ENCODE measurements at regions not wholly inside any gene's neighbourhood (a gene's known extent, or its start where the extent isn't known, plus 50 kb on each side); places are given as distances from the start of the nearest gene placed in this dataset.

DNA sequence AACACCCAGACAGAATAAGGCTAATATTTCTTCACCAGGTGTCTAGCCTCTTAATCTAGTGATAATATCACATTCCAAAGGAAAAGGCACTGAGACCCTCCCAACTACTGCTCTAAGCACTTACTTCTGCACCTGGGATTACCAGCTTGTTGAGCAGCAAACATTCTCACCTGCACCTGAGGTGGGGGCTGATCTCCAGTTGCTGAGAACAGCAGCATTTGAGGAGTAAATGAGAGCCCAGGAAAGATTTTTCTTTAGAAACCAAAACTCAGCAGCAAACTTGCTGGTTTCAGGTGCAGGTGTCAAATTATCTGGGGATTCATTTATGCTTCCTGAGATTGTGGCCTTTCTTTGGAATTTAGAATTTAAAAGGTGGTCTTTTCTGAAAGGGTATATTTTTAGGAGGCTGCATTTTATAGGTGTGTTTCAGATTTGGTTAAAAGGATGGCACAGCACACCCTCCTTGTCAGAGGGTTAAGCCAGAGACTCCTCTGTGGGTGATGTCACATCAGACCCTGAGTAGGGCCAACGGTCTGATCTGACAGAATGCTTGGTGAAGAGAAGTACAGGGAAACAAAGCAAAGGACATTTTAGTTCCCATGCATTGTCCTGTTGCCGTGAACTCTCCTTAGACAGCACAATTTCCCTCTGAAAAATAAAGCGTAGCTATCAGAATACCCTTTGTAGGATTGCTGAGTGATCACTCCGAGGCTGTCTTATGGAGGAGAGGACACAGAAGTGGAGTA lies 411.0 kb upstream of the ATP11B start:
- TF ChIP-seq, protein P1, sequence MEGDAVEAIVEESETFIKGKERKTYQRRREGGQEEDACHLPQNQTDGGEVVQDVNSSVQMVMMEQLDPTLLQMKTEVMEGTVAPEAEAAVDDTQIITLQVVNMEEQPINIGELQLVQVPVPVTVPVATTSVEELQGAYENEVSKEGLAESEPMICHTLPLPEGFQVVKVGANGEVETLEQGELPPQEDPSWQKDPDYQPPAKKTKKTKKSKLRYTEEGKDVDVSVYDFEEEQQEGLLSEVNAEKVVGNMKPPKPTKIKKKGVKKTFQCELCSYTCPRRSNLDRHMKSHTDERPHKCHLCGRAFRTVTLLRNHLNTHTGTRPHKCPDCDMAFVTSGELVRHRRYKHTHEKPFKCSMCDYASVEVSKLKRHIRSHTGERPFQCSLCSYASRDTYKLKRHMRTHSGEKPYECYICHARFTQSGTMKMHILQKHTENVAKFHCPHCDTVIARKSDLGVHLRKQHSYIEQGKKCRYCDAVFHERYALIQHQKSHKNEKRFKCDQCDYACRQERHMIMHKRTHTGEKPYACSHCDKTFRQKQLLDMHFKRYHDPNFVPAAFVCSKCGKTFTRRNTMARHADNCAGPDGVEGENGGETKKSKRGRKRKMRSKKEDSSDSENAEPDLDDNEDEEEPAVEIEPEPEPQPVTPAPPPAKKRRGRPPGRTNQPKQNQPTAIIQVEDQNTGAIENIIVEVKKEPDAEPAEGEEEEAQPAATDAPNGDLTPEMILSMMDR (IDR thresholded peaks at IDR 0.05), result no peak
- no peak for TF ChIP-seq EZH2 (IDR thresholded peaks at IDR 0.05; ENCODE audit: borderline replicate concordance, insufficient read depth, low read depth, low read length, poor library complexity, severe bottlenecking)
